ENCODE measurements at regions not wholly inside any gene's neighbourhood (a gene's known extent, or its start where the extent isn't known, plus 50 kb on each side); places are given as distances from the start of the nearest gene placed in this dataset.

DNA sequence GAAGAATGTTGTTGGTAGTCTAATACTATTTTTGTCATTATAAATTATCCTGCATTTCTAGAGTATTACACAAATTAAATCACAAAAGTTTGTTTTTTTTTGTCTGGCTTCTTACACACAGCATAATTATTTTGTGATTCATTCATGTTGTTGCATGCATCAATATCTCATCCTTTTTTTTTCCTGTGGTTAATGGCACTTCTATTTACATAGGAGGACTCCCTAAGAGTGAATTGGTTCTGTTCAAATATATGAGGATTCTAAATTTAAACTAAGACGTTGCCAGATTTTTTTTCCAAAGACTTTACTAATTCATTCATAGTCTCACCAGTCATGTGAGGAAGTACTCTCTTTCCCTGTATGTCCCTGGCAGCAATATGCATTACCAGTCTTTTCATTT is 303.3 kb downstream of the GPR37 start:
- H3K36me3 ChIP-seq (ENCODE audit: control insufficient read depth, insufficient read depth, low read length) = no peaks in the 10 kb centered on the region
- Mint-ChIP-seq H3K27me3 (ENCODE audit: insufficient read depth, unreplicated experiment) (no peaks in the 10 kb centered on the region), H3K27ac (ENCODE audit: unreplicated experiment) (no peak overlapping the region), H3K4me1 (ENCODE audit: low read depth, unreplicated experiment) (no peaks in the 10 kb centered on the region), H3K9me3 (ENCODE audit: unreplicated experiment) (peaks cover 4% of the 10 kb centered on the region), H3K4me3 (ENCODE audit: unreplicated experiment) (no peak overlapping the region), H3K36me3 (ENCODE audit: insufficient read depth, unreplicated experiment) (no peaks in the 10 kb centered on the region)
- TF ChIP-seq, protein P1, sequence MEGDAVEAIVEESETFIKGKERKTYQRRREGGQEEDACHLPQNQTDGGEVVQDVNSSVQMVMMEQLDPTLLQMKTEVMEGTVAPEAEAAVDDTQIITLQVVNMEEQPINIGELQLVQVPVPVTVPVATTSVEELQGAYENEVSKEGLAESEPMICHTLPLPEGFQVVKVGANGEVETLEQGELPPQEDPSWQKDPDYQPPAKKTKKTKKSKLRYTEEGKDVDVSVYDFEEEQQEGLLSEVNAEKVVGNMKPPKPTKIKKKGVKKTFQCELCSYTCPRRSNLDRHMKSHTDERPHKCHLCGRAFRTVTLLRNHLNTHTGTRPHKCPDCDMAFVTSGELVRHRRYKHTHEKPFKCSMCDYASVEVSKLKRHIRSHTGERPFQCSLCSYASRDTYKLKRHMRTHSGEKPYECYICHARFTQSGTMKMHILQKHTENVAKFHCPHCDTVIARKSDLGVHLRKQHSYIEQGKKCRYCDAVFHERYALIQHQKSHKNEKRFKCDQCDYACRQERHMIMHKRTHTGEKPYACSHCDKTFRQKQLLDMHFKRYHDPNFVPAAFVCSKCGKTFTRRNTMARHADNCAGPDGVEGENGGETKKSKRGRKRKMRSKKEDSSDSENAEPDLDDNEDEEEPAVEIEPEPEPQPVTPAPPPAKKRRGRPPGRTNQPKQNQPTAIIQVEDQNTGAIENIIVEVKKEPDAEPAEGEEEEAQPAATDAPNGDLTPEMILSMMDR (IDR thresholded peaks at IDR 0.05; ENCODE audit: insufficient read depth in 1 of 2, low read depth in 1 of 2, low read length in 1 of 2, severe bottlenecking in 1 of 2, unreplicated experiment in 1 of 2) = no peak
- BruUV-seq (replicated peaks) = no TSS peak
- H3K4me1 ChIP-seq = no peaks in the 10 kb centered on the region
- no peak for DNase-seq
- POLR2A ChIA-PET = no interaction called here
- CTCF ChIA-PET = no interaction called here
- H3K27me3 ChIP-seq (replicated peaks; ENCODE audit: control insufficient read depth, insufficient read depth, low read length) = no peaks in the 10 kb centered on the region
- no peak overlapping the region for H3K4me3 ChIP-seq (ENCODE audit: low read depth, low read length)
- H3K9me3 ChIP-seq = no peaks in the 10 kb centered on the region
- intact Hi-C loops (cut with micrococcal nuclease; ENCODE audit: unreplicated experiment) = no loop called here

DNA sequence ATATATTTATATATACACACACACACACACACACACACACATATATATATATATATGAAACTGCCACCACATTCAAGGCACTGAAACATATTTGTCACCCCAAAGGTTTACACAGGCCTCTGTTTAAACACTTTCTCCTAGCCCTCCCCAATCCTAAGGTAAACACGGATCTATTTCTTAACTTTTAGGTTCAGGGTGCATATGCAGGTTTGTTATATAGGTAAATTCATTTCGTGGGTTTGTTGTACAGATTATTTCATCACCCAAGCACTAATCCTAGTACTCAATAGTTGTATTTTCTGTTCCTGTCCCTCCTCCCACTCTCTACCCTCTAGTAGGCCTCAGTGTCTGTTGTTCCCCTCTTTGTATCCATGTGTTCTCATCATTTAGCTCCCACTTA is 305.0 kb downstream of the GPR37 start:
- H3K4me3 ChIP-seq (ENCODE audit: low read depth, low read length) = no peak overlapping the region
- H3K36me3 ChIP-seq (ENCODE audit: control insufficient read depth, insufficient read depth, low read length) = no peaks in the 10 kb centered on the region
- H3K9me3 ChIP-seq = no peaks in the 10 kb centered on the region
- ChIA-PET CTCF (no interaction called here), POLR2A (no interaction called here)
- Mint-ChIP-seq H3K36me3 (ENCODE audit: insufficient read depth, unreplicated experiment) (no peaks in the 10 kb centered on the region), H3K4me3 (ENCODE audit: unreplicated experiment) (no peak overlapping the region), H3K27ac (ENCODE audit: unreplicated experiment) (no peak overlapping the region), H3K4me1 (ENCODE audit: low read depth, unreplicated experiment) (no peaks in the 10 kb centered on the region), H3K27me3 (ENCODE audit: insufficient read depth, unreplicated experiment) (no peaks in the 10 kb centered on the region), H3K9me3 (ENCODE audit: unreplicated experiment) (no peaks in the 10 kb centered on the region)
- TF ChIP-seq, protein P1 (IDR thresholded peaks at IDR 0.05; ENCODE audit: insufficient read depth in 1 of 2, low read depth in 1 of 2, low read length in 1 of 2, severe bottlenecking in 1 of 2, unreplicated experiment in 1 of 2) = no peak
- no peaks in the 10 kb centered on the region for H3K27me3 ChIP-seq (replicated peaks; ENCODE audit: control insufficient read depth, insufficient read depth, low read length)
- DNase-seq = no peak
- H3K4me1 ChIP-seq = no peaks in the 10 kb centered on the region
- intact Hi-C loops (cut with micrococcal nuclease; ENCODE audit: unreplicated experiment) = no loop called here
- BruUV-seq (replicated peaks) = no TSS peak

DNA sequence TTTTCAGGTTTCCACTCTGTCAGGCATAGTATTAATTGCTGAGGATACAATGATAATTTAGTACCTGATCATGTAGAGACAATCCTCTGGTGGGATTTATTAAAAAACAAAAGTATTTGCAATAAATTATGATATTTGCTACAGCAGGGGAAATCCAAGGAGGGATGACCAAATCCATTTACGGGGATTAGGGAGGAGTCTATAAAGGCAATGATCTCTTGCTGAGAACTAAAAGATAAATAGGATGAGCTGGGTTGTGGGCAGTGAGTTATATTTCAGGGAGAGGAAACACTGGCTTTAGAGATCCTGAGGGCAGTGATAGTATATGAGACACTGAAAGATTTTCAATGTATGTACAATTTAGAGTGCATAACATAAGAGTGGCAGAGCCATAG is 305.5 kb downstream of the GPR37 start:
- Histone ChIP-seq H3K4me3 (ENCODE audit: low read depth, low read length) (no peak overlapping the region), H3K27me3 (replicated peaks; ENCODE audit: control insufficient read depth, insufficient read depth, low read length) (no peaks in the 10 kb centered on the region), H3K9me3 (no peaks in the 10 kb centered on the region), H3K36me3 (ENCODE audit: control insufficient read depth, insufficient read depth, low read length) (no peaks in the 10 kb centered on the region), H3K4me1 (no peaks in the 10 kb centered on the region)
- CTCF ChIA-PET = no interaction called here
- POLR2A ChIA-PET = no interaction called here
- Mint-ChIP-seq H3K4me1 (ENCODE audit: low read depth, unreplicated experiment) (no peaks in the 10 kb centered on the region), H3K27ac (ENCODE audit: unreplicated experiment) (no peak overlapping the region), H3K4me3 (ENCODE audit: unreplicated experiment) (no peak overlapping the region), H3K9me3 (ENCODE audit: unreplicated experiment) (no peaks in the 10 kb centered on the region), H3K27me3 (ENCODE audit: insufficient read depth, unreplicated experiment) (no peaks in the 10 kb centered on the region), H3K36me3 (ENCODE audit: insufficient read depth, unreplicated experiment) (no peaks in the 10 kb centered on the region)
- DNase-seq = no peak
- TF ChIP-seq, protein P1 (IDR thresholded peaks at IDR 0.05; ENCODE audit: insufficient read depth in 1 of 2, low read depth in 1 of 2, low read length in 1 of 2, severe bottlenecking in 1 of 2, unreplicated experiment in 1 of 2) = no peak
- no TSS peak for BruUV-seq (replicated peaks)
- intact Hi-C loops (cut with micrococcal nuclease; ENCODE audit: unreplicated experiment) = no loop called here

Measured in Caco-2 (cell line).